ENCODE measurements at regions not wholly inside any gene's neighbourhood (a gene's known extent, or its start where the extent isn't known, plus 50 kb on each side); places are given as distances from the start of the nearest gene placed in this dataset.

- no peak for DNase-seq
These were observed 57.5 kb downstream of the OSR1 start for GRCh38 chr2:19300961-19301360.

GRCh38 chr2:19299522-19299921 lies 58.9 kb downstream of the OSR1 start:
- DNase-seq: no peak

DNA sequence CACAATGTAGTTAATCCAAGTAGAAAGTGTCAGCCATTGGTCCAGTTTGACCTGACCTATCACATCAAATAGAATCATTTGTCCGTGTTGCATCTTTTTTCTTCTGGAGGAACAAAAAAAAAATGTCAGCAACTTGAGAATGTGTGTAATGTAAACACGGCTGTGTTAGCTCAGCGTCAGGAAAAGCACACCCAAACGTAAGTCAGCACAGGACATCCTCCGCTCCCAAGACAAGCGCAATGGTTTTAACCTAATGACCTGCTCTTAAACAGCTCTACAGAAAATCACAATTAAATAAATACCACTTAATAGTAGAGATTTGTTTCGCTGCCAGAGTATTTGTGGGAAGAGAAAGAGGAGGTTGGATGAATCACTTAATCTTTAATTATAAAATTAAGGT lies 59.4 kb downstream of the OSR1 start:
- DNase-seq: no peak

GRCh38 chr2:19297716-19298115 lies 60.7 kb downstream of the OSR1 start:
- DNase-seq: no peak

GRCh38 chr2:19295998-19296502 lies 62.4 kb downstream of the OSR1 start:
- DNase-seq: no peak

DNA sequence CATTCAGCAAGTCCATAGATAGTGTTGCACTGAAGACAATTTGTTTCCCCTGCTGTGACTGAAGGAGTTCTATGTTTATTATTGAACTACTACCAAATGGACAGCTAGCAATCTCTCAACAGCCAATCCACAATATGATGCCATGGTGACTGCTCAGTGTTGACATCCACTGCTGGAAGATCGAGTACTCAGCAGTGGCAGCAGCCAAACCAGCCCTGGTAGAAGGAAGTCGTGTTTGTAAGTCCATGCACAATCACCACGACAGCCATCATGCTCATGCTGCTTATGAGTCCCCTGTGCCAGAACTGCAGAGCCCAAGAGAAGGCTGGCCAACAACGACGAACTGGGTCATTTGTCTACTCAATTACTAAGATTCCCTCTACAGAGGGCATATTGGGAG lies 66.4 kb downstream of the OSR1 start:
- no peak for DNase-seq

DNA sequence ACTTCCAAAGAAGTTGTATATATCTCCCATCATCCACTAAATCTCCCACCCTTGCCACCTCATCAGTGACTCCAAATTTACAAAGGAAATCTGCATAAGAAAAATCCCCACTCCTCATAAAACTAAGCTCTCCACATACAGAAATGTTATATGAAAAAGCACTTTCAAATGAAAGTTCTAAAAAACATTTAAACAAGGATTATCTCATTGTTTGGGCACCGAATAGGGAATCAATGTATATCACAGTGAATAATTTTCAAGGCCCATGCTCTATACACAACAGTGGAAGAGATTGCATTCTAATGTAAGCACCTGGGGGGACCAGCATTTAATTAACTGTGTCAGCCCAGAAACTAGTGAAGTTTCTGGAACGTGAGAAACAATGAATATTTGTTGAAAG lies 70.1 kb downstream of the OSR1 start:
- no peak for DNase-seq

DNA sequence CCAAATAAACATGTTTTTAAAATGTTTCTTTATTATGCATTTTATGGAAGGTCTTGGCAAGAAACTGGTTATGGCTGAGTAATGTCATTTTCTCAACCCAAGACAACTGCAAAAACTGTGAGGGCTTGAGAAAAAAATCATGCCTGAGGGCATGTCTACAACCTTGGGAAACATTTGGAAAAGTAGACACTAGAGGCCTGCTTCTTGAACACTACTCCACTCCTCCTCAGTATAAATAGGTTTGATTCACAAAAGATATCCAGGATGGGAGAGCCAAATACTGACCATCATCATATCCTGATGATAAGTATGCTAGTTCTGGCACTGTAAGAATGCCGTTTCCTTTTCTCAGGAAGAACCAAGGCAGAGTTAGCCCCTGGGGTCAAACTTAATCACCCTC lies 71.1 kb downstream of the OSR1 start:
- DNase-seq: peak; percentile 7

- no peak for DNase-seq
These were observed 76.1 kb downstream of the OSR1 start for GRCh38 chr2:19282305-19282704.

DNA sequence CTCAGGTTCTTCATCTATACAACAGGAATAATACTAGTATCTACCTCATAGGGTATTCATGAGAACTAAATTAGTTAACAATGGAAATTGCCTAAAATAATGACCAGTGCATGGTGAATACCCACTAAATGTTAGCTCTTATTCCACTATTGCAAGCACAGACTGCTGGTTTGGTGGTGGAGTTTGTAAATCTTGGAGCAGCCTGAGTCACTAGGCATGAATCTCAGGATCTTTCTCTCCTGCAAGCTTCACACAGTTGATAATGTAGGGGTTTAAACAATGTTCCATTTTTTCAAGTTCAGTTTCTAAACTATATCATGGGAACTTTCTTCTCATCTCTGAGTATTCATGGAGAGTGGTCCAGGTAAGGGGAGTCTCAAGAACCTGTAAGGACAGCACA lies 84.0 kb downstream of the OSR1 start:
- no peak for DNase-seq

GRCh38 chr2:19272941-19273470 lies 85.4 kb downstream of the OSR1 start:
- no peak for DNase-seq

GRCh38 chr2:19272039-19272438 lies 86.4 kb downstream of the OSR1 start:
- no peak for DNase-seq

GRCh38 chr2:19264852-19265251 lies 93.6 kb downstream of the OSR1 start:
- no peak for DNase-seq

DNA sequence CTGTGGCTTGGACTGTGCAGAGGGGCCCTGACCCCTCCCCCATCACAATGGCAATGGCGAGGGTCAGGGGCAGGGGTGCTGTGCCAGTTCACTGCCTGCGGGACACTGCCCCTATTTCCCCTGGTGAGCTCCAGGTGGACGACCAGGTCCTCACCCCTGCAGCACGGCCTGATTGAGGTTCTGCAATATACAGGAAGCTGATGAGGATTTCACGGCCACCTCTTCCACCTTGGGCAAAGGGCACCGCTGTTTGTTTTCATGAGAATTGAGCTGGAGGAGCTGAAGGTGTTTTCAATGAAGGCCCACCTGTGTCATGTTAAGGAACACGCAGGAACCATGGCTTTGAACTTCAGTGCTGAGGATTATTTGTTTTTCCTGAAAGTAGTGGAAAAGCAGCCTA lies 96.3 kb downstream of the OSR1 start:
- DNase-seq: no peak

GRCh38 chr2:19261061-19261460 lies 97.4 kb downstream of the OSR1 start:
- no peak for DNase-seq

DNA sequence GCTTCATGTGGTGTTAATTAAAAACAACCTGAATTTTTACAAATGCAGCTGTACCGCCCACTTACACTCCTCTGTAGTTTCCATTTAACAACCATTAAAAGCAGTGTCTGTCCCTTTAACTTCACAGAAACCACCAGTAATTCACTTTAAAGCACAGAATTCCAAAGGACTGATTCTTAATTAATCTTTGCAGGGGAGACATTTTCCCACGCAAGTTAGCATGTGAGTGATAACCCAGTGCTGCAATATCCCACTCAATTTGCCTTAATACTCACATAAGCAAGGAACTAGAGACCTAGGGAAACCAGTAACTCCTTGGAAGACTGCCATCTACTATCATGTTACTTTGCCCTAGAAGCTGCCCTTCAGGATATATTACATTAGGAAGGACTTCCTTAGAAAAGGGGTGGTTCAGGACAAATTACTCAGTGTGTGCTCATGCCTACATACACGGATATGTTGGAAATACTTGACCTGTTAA lies 102.3 kb downstream of the OSR1 start:
- peak; percentile 84 for DNase-seq

GRCh38 chr2:19255481-19255880 lies 102.9 kb downstream of the OSR1 start:
- DNase-seq: no peak

GRCh38 chr2:19251554-19251953 lies 106.9 kb downstream of the OSR1 start:
- DNase-seq: no peak

DNA sequence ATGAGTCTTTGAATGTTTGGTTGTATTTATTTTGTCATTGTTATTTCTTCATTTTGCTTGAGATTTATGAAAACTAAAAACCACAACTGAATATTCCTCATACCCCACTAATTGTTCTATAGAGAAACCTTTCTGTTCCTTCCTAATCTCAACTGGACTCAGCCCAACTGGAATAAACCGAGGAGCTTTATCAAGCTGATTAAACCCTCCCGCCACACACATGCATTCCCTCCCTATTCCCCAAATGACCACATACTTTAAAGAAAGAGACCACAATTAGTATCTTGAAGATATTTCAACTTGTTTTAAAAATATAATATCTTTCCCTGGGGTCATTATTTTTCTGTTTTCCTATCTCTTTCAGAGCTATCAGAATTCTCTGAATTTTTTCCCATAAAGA lies 107.5 kb downstream of the OSR1 start:
- no peak for DNase-seq

- no peak for DNase-seq
These were observed 111.2 kb downstream of the OSR1 start for GRCh38 chr2:19247186-19247585.

- DNase-seq: no peak
These were observed 111.9 kb downstream of the OSR1 start for GRCh38 chr2:19246496-19246895.

DNA sequence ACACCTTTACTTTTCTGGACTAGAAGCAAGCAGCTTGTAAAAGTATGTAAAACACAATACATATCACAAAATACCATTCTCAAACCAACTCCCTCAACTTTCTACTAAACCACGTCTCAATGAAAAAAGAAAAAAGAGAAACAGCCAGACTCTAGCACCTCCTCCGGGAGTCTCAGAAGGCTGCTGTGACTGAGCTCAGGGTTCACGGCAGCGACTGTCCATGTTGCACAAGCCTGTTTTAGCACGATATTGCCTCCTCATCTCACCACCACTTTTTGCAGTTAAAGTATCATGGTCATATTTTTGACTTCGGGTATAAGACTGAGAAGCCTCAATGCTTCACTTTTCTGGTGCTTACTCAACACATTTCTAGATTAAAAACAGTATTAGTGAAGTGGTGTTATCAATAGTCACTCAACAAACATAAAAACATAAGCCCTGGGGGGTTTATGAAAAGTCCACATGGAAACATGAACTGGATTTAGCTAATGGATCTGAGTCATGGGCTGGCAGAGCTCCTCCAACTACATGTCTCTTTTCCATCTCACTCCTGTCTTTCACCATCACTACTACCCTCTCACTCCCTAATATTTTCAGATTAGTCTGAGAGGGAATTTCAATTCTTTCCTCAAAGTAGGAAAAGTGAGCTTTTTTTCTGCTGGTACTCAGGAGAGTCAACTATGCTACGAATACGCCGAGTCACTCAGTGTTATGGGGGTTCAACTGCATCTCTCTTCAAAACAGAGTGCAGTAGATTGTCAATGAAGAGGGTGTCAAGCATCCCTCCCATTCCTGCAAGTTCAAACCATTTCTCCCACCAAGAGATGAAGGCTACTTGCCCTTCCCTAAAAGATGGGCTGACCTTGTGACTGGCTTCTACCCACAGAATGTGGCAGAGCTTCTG lies 113.7 kb downstream of the OSR1 start:
- DNase-seq: no peak

DNA sequence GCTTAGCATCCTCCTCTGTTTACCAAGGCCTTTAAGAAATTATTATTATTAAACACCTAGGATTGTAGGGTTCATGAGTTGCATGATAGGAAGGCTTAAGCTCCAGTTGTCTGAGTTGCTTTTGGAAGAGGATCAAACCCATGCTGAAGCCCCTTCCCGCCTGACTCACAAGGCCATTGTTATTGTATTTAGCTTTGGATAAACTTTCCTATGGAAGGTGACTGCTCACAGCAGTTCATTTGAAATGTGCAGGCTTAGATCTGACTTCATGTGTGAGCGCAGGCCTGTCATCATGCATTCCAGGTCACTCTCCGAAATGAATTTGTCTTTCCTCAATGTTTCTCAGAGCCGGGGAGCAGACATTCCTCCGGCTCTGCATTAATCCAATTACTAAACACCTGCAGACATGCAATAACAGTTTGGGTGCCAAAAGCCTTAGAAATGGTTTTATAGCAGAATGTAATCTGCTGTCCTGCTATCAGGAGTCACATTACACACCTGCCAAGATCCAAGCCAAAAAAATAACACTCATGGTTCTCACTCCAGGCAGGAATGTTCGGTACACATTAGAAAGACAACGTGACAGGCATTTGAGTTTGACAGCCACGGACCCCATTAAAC lies 119.9 kb downstream of the OSR1 start:
- DNase-seq: no peak

GRCh38 chr2:19235308-19235707 lies 123.1 kb downstream of the OSR1 start:
- DNase-seq: peak; percentile 57
